ENCODE measurements at regions not wholly inside any gene's neighbourhood (a gene's known extent, or its start where the extent isn't known, plus 50 kb on each side); places are given as distances from the start of the nearest gene placed in this dataset.
"Not testable (repeated sequence)": the region's sequence is repeated elsewhere in the genome, so short reads cannot be mapped to it uniquely, and the experiment has no call there.

DNA sequence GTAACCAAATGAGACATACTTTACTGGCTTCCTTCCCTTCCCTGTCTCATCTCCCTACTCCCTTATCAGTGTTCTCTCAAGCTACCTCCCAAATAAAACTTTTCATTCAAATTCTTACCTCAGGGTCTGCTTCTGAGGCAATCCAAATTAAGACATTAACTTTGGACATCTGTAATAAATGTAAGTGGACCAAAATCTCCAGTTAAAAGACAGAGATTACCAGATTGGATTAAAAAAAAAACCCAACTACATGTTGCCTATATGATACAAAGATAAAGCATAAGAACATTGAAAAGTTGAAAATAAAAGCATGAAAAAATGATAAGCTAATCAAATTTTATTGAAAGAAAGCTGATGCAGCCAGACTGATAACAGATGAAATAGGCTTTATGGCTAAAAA is 58.8 kb upstream of the ST3GAL5 start:
- no peak for DNase-seq
- no peaks in the 10 kb centered on the region for H3K9me2 ChIP-seq (ENCODE audit: insufficient read depth)
- H3K9me3 ChIP-seq (ENCODE audit: low read depth), result no peaks in the 10 kb centered on the region
- no peak overlapping the region for H3K4me2 ChIP-seq (ENCODE audit: unreplicated experiment)
- no peak overlapping the region for H2AFZ ChIP-seq
- in situ Hi-C loops (cut with MboI), result no loop called here
- H3K27me3 ChIP-seq (replicated peaks; ENCODE audit: insufficient read depth), result no peaks in the 10 kb centered on the region
- H3K79me2 ChIP-seq (ENCODE audit: insufficient read depth), result no peaks in the 10 kb centered on the region
- TF ChIP-seq EZH2 (IDR thresholded peaks at IDR 0.05; ENCODE audit: insufficient read depth, poor library complexity, severe bottlenecking) (no peak), EZH2phosphoT487 (IDR thresholded peaks at IDR 0.05; ENCODE audit: insufficient read depth, low read depth) (no peak)
- no peaks in the 10 kb centered on the region for H3F3A ChIP-seq (ENCODE audit: insufficient read depth)
- no peak overlapping the region for H3K27ac ChIP-seq
- no peaks in the 10 kb centered on the region for H3K36me3 ChIP-seq (ENCODE audit: low read depth)
- H3K9ac ChIP-seq, result no peak overlapping the region
- no peaks in the 10 kb centered on the region for H4K20me1 ChIP-seq (ENCODE audit: insufficient read depth)
- H3K4me3 ChIP-seq, result no peak overlapping the region
- H3K4me1 ChIP-seq (ENCODE audit: insufficient read depth), result no peaks in the 10 kb centered on the region

- H3K4me1 ChIP-seq (ENCODE audit: insufficient read depth), result no peaks in the 10 kb centered on the region
- H3K27ac ChIP-seq, result no peak overlapping the region
- no peaks in the 10 kb centered on the region for H4K20me1 ChIP-seq (ENCODE audit: insufficient read depth)
- H3K79me2 ChIP-seq (ENCODE audit: insufficient read depth), result no peaks in the 10 kb centered on the region
- H3K36me3 ChIP-seq (ENCODE audit: low read depth), result no peaks in the 10 kb centered on the region
- no peak for TF ChIP-seq EZH2phosphoT487 (IDR thresholded peaks at IDR 0.05; ENCODE audit: insufficient read depth, low read depth)
- TF ChIP-seq EZH2 (IDR thresholded peaks at IDR 0.05; ENCODE audit: insufficient read depth, poor library complexity, severe bottlenecking), result no peak
- H2AFZ ChIP-seq, result no peak overlapping the region
- no peaks in the 10 kb centered on the region for H3K9me2 ChIP-seq (ENCODE audit: insufficient read depth)
- DNase-seq, result no peak
- H3K9me3 ChIP-seq (ENCODE audit: low read depth), result no peaks in the 10 kb centered on the region
- H3K4me3 ChIP-seq, result no peak overlapping the region
- H3F3A ChIP-seq (ENCODE audit: insufficient read depth), result no peaks in the 10 kb centered on the region
- no peak overlapping the region for H3K4me2 ChIP-seq (ENCODE audit: unreplicated experiment)
- in situ Hi-C loops (cut with MboI), result no loop called here
- no peak overlapping the region for H3K9ac ChIP-seq
- H3K27me3 ChIP-seq (replicated peaks; ENCODE audit: insufficient read depth), result no peaks in the 10 kb centered on the region
These were observed 56.8 kb upstream of the ST3GAL5 start for GRCh38 chr2:85945586-85945985.

GRCh38 chr2:85945172-85945571 is 56.4 kb upstream of the ST3GAL5 start:
- Histone ChIP-seq H3K9me2 (ENCODE audit: insufficient read depth) (no peaks in the 10 kb centered on the region), H3K79me2 (ENCODE audit: insufficient read depth) (no peaks in the 10 kb centered on the region), H3K27me3 (replicated peaks; ENCODE audit: insufficient read depth) (no peaks in the 10 kb centered on the region), H3K4me2 (ENCODE audit: unreplicated experiment) (no peak overlapping the region), H3K9me3 (ENCODE audit: low read depth) (no peaks in the 10 kb centered on the region), H3K36me3 (ENCODE audit: low read depth) (no peaks in the 10 kb centered on the region), H2AFZ (no peak overlapping the region), H3K4me3 (no peak overlapping the region), H3K4me1 (ENCODE audit: insufficient read depth) (no peaks in the 10 kb centered on the region), H3K9ac (no peak overlapping the region), H3F3A (ENCODE audit: insufficient read depth) (no peaks in the 10 kb centered on the region), H3K27ac (no peak overlapping the region), H4K20me1 (ENCODE audit: insufficient read depth) (no peaks in the 10 kb centered on the region)
- 59 to 68% methylated on average over 3 of the region's 3 CpGs for WGBS, 2 experiments (ENCODE audit: low coverage in 1 of 2, low lambda C conversion rate in 2 of 2, missing lambda C conversion rate in 2 of 2)
- in situ Hi-C loops (cut with MboI), result no loop called here
- no peak for TF ChIP-seq EZH2phosphoT487 (IDR thresholded peaks at IDR 0.05; ENCODE audit: insufficient read depth, low read depth)
- TF ChIP-seq EZH2 (IDR thresholded peaks at IDR 0.05; ENCODE audit: insufficient read depth, poor library complexity, severe bottlenecking), result no peak
- no peak for DNase-seq

DNA sequence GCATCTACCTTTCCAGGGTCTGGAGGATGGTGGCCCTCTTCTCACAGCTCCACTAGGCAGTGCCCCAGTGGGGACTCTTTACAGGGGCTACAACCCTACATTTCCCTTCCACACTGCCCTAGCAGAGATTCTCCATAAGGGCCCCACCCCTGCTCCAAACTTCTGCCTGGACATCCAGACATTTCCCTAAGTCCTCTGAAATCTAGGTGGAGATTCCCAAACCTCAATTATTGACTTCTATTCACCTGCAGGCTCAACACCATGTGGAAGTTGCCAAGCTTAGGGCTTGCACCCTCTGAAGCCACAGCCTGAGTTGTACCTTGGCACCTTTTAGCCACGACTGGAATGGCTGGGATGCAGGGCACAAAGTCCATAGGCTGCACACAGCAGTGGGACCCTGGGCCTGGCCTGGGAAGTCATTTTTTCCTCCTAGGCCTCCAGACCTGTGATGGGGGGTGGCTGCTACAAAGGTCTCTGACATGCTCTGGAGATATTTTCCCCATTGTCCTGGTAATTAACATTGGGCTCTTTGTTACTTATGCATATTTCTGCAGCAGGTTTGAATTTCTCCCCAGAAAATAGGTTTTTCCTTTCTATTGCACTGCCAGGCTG is 53.7 kb upstream of the ST3GAL5 start:
- no peak for DNase-seq
- Histone ChIP-seq H3K9me2 (ENCODE audit: insufficient read depth) (no peaks in the 10 kb centered on the region), H3K4me1 (ENCODE audit: insufficient read depth) (0 out of 2 replicates have a peak, but pooled peaks cover 4% of the 10 kb centered on the region), H3K4me2 (ENCODE audit: unreplicated experiment) (no peak overlapping the region), H3F3A (ENCODE audit: insufficient read depth) (no peaks in the 10 kb centered on the region), H3K9me3 (ENCODE audit: low read depth) (no peaks in the 10 kb centered on the region), H3K9ac (no peak overlapping the region), H3K27me3 (replicated peaks; ENCODE audit: insufficient read depth) (no peaks in the 10 kb centered on the region), H2AFZ (no peak overlapping the region), H3K4me3 (no peak overlapping the region), H3K36me3 (ENCODE audit: low read depth) (no peaks in the 10 kb centered on the region), H3K27ac (no peak overlapping the region), H3K79me2 (ENCODE audit: insufficient read depth) (no peaks in the 10 kb centered on the region), H4K20me1 (ENCODE audit: insufficient read depth) (no peaks in the 10 kb centered on the region)
- TF ChIP-seq EZH2 (IDR thresholded peaks at IDR 0.05; ENCODE audit: insufficient read depth, poor library complexity, severe bottlenecking) (no peak), EZH2phosphoT487 (IDR thresholded peaks at IDR 0.05; ENCODE audit: insufficient read depth, low read depth) (no peak)
- in situ Hi-C loops (cut with MboI), result no loop called here
- whole genome bisulfite sequencing, 2 experiments (ENCODE audit: low coverage in 1 of 2, low lambda C conversion rate in 2 of 2, missing lambda C conversion rate in 2 of 2), result 11 to 25% methylated on average over 1 of the region's 1 CpG

GRCh38 chr2:85941490-85941889 is 52.7 kb upstream of the ST3GAL5 start:
- H3K4me1 ChIP-seq (ENCODE audit: insufficient read depth); in situ Hi-C loops (cut with MboI); H3K4me3 ChIP-seq; H2AFZ ChIP-seq; DNase-seq; H3K79me2 ChIP-seq (ENCODE audit: insufficient read depth); H3K9ac ChIP-seq; H3K4me2 ChIP-seq (ENCODE audit: unreplicated experiment); H3K27ac ChIP-seq; H3K9me3 ChIP-seq (ENCODE audit: low read depth); H3K36me3 ChIP-seq (ENCODE audit: low read depth); H3K9me2 ChIP-seq (ENCODE audit: insufficient read depth); H4K20me1 ChIP-seq (ENCODE audit: insufficient read depth); H3K27me3 ChIP-seq (replicated peaks; ENCODE audit: insufficient read depth); H3F3A ChIP-seq (ENCODE audit: insufficient read depth): not testable (repeated sequence)
- WGBS, 2 experiments (ENCODE audit: low coverage in 1 of 2, low lambda C conversion rate in 2 of 2, missing lambda C conversion rate in 2 of 2), result 18 to 25% methylated on average over 2 of the region's 2 CpGs

Measured in GM23248 (cell line).